K562 (cell line): ENCODE measurements at regions not wholly inside any gene's neighbourhood (a gene's known extent, or its start where the extent isn't known, plus 50 kb on each side); places are given as distances from the start of the nearest gene placed in this dataset.
"Not testable (repeated sequence)": the region's sequence is repeated elsewhere in the genome, so short reads cannot be mapped to it uniquely, and the experiment has no call there.

Experiments used
- ATAC-seq: fragments of 200-7000 bp; cut with Tn5 transposase; 3 replicates; pipeline ENCODE4 v1.9.1; 2020; ENCODE audit warnings: moderate library complexity
- BruUV-seq: library from RNA; stranded (reverse); fragments of 400-500 nt; replicated peaks from 2 replicates; lab custom pipeline; 2021; lab: Mats Ljungman, UMichigan
- CTCF ChIA-PET: fragments of 300-600 bp; formaldehyde crosslinking; extraction: SDS; loops from one replicate; lab custom pipeline; 2021; ENCODE audit warnings: low intra/inter-chr PET ratio; lab: Yijun Ruan, JAX
- POLR2A ChIA-PET: fragments of 300-600, 350-650 bp; sonication (Branson Sonifier 250); formaldehyde crosslinking; extraction: SDS; loops from one replicate; lab custom pipeline; 2021; ENCODE audit warnings: antibody characterized with exemption, inconsistent platforms; lab: Yijun Ruan, JAX
- DNase-seq, 4 experiments: peaks; one replicate each; pipeline versions ENCODE4 v3.0.0 to v3.0.0-alpha.2; 2011 to 2018; ENCODE audit warnings: low spot score in 3 of 4, mixed read lengths in 3 of 4; ENCODE audit errors: extremely low read depth in 1 of 4
- FAIRE-seq: peaks from 2 replicates; lab custom pipeline; 2011; peaks lifted over from hg19 to GRCh38; lab: Jason Lieb, UNC
- H2AFZ ChIP-seq: 2 replicates; pipeline ENCODE4 v1.6.0; 2011; ENCODE audit warnings: low read depth, low read length, control low read depth, inconsistent platforms
- H3K27ac ChIP-seq: fragments of 200-600 bp; 3 replicates; pipeline ENCODE4 v1.8.0; 2011; ENCODE audit warnings: low read depth, mild to moderate bottlenecking, control low read depth, inconsistent platforms, low read length, moderate library complexity, mixed read lengths; ENCODE audit errors: extremely low read depth
- H3K27me3 ChIP-seq, 2 experiments: fragments of 300-600 bp in 1 of 2; 2 replicates in 1 of 2; 3 replicates in 1 of 2; pipeline versions ENCODE4 v1.6.0 to v1.8.0; 2011; ENCODE audit warnings: inconsistent platforms in 2 of 2, low read length in 2 of 2, mild to moderate bottlenecking in 1 of 2, mixed read lengths in 1 of 2, moderate library complexity in 1 of 2; ENCODE audit not compliant: control insufficient read depth in 2 of 2, insufficient read depth in 2 of 2
- H3K36me3 ChIP-seq: fragments of 300-600 bp; 3 replicates; pipeline ENCODE4 v1.8.0; 2011; ENCODE audit warnings: mild to moderate bottlenecking, low read length, inconsistent platforms; ENCODE audit not compliant: control insufficient read depth, insufficient read depth
- H3K4me1 ChIP-seq, 2 experiments: fragments of 200-600 bp in 1 of 2; replicated peaks in 1 of 2; 2 replicates in 1 of 2; 3 replicates in 1 of 2; pipeline versions ENCODE4 v1.5.1 to v1.8.0; 2011; ENCODE audit warnings: inconsistent platforms in 2 of 2, low read length in 2 of 2, mild to moderate bottlenecking in 1 of 2, mixed read lengths in 1 of 2, moderate library complexity in 1 of 2; ENCODE audit not compliant: control insufficient read depth in 2 of 2, insufficient read depth in 2 of 2
- H3K4me2 ChIP-seq: 2 replicates; pipeline ENCODE4 v1.6.1; 2011; ENCODE audit warnings: low read length, control low read depth, inconsistent platforms, mixed read lengths; ENCODE audit not compliant: insufficient read depth
- H3K4me3 ChIP-seq: fragments of 200-600 bp; sonication (generic), shearing (Covaris generic); 2 replicates; pipeline ENCODE4 v1.5.1; 2016; ENCODE audit warnings: control low read depth, inconsistent platforms
- H3K79me2 ChIP-seq: fragments of 200-600 bp; 3 replicates; pipeline ENCODE4 v1.8.0; 2011; ENCODE audit warnings: low read length, inconsistent platforms; ENCODE audit not compliant: control insufficient read depth, insufficient read depth
- H3K9ac ChIP-seq, 2 experiments: 2 replicates each; pipeline versions ENCODE4 v1.6.0 to v1.6.1; 2011; ENCODE audit warnings: low read depth in 2 of 2, low read length in 2 of 2, control low read depth in 1 of 2, inconsistent platforms in 1 of 2, mild to moderate bottlenecking in 1 of 2, mixed read lengths in 1 of 2; ENCODE audit not compliant: insufficient read depth in 1 of 2
- H3K9me1 ChIP-seq: one replicate; pipeline ENCODE4 v1.6.0; 2011; ENCODE audit warnings: inconsistent platforms, mild to moderate bottlenecking, low read length, moderate library complexity; ENCODE audit not compliant: control insufficient read depth, insufficient read depth
- H3K9me3 ChIP-seq: replicated peaks from 2 replicates; pipeline ENCODE4 v1.5.1; 2011; ENCODE audit warnings: low read depth, low read length, inconsistent platforms; ENCODE audit not compliant: control insufficient read depth, insufficient read depth
- H4K20me1 ChIP-seq: replicated peaks from 2 replicates; pipeline ENCODE4 v1.6.1; 2011; ENCODE audit warnings: low read length, inconsistent platforms, mixed read lengths; ENCODE audit not compliant: control insufficient read depth, insufficient read depth
- GATA2 ChIP-seq: sonication (generic); formaldehyde crosslinking; IDR thresholded peaks from 2 replicates; pipeline ENCODE4 v1.4.0; 2020; ENCODE audit warnings: mild to moderate bottlenecking, missing genetic modification reagents
- WGBS: fragments of 100-300 bp; shearing (Covaris generic); methylation state at CpG from one replicate; pipeline ENCODE4 v1.1.6; 2016; ENCODE audit warnings: low coverage, mixed read lengths; ENCODE audit not compliant: insufficient coverage; ENCODE audit errors: missing lambda C conversion rate; 5-methylcytosine and 5-hydroxymethylcytosine counted together
- in situ Hi-C: fragments of 300-500 bp; cut with MboI; formaldehyde crosslinking; loops from 4 replicates; pipeline ENCODE4 v1.15.0; 2018; ENCODE audit warnings: inconsistent platforms, mixed read lengths
- intact Hi-C: fragments of 100-400 bp; cut with micrococcal nuclease; formaldehyde crosslinking; loops from 2 replicates; pipeline ENCODE4 v1.14.2; 2022
- TF ChIP-seq, protein P1 (sequence below): fragments of 250-450 bp; sonication (Bioruptor Pico); IDR thresholded peaks from 2 replicates; pipeline ENCODE4 v1.5.0; 2021; ENCODE audit warnings: mild to moderate bottlenecking, borderline replicate concordance

DNA sequence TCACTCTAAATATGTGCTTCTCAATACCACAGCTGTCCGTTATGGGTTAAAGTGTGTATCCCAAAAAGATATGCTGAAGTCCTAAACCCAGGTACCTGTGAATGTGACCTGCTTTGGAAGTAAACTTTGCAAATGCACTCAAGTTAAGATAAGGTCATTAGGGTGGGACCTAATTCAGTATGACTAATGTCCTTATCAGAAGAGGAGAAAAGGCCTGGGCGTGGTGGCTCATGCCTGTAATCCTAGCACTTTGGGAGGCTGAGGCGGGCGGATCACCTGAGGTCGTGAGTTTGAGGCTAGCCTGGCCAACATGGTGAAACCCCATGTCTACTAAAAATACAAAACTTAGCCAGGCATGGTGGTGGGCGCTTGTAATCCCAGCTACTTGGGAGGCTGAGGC lies 452.1 kb downstream of the EPM2A start:
- intact Hi-C loops, H4K20me1 ChIP-seq, DNase-seq, H3K79me2 ChIP-seq, H3K27me3 ChIP-seq, H3K27ac ChIP-seq, H3K4me3 ChIP-seq, H3K9me3 ChIP-seq, BruUV-seq, H3K4me1 ChIP-seq, ATAC-seq, H3K4me2 ChIP-seq, CTCF ChIA-PET, POLR2A ChIA-PET, H3K9me1 ChIP-seq, FAIRE-seq, H3K36me3 ChIP-seq, in situ Hi-C loops, H3K9ac ChIP-seq, H2AFZ ChIP-seq: not testable (repeated sequence)
- 3% methylated on average over 6 of the region's 6 CpGs for WGBS

DNA sequence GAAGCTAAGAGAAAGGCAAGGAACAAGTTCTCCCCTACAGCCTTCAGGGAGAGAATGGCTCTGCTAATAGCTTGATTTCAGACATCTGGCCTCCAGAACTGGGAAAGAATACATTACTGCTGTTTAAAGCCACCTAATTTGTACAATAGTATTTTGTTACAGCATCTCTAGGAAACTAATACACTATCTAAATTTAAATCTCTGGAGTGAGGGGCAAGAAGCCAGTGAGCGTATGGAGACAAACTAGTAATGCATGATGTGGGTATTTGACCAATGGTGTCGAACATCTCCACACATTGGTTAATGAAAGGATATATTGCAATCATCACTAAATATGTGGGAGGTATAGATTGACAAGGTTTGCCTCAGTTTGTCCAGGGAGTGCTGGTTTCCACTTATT lies 451.5 kb downstream of the EPM2A start:
- Histone ChIP-seq H3K4me2 (no peak overlapping the region), H3K79me2 (no peaks in the 10 kb centered on the region), H4K20me1 (no peaks in the 10 kb centered on the region), H3K27ac (no peak overlapping the region), H3K9ac (no peak overlapping the region), H3K4me1 (no peaks in the 10 kb centered on the region), H3K9me3 (no peaks in the 10 kb centered on the region; the same call in 1 of the 2 replicates), H3K36me3 (no peaks in the 10 kb centered on the region), H3K27me3 (no peaks in the 10 kb centered on the region), H3K4me3 (no peak overlapping the region), H3K9me1 (no peaks in the 10 kb centered on the region), H2AFZ (no peak overlapping the region)
- CTCF ChIA-PET = no interaction called here
- WGBS = 0% methylated on average over 2 of the region's 2 CpGs
- POLR2A ChIA-PET = no interaction called here
- ATAC-seq = no peak
- intact Hi-C loops (no loop called here), in situ Hi-C loops (no loop called here)
- TF ChIP-seq, protein P1, sequence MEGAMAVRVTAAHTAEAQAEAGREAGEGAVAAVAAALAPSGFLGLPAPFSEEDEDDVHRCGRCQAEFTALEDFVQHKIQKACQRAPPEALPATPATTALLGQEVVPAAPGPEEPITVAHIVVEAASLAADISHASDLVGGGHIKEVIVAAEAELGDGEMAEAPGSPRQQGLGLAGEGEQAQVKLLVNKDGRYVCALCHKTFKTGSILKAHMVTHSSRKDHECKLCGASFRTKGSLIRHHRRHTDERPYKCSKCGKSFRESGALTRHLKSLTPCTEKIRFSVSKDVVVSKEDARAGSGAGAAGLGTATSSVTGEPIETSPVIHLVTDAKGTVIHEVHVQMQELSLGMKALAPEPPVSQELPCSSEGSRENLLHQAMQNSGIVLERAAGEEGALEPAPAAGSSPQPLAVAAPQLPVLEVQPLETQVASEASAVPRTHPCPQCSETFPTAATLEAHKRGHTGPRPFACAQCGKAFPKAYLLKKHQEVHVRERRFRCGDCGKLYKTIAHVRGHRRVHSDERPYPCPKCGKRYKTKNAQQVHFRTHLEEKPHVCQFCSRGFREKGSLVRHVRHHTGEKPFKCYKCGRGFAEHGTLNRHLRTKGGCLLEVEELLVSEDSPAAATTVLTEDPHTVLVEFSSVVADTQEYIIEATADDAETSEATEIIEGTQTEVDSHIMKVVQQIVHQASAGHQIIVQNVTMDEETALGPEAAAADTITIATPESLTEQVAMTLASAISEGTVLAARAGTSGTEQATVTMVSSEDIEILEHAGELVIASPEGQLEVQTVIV (CRISPR knock-in tag) = no peak
- no peak for TF ChIP-seq GATA2 (CRISPR knock-in tag)
- FAIRE-seq = no peak
- no peak for DNase-seq
- BruUV-seq = no TSS peak
